Activated CD4-positive, alpha-beta memory T cell treated with anti-CD3 and anti-CD28 coated beads for 36 hours (primary cell): ENCODE measurements at regions not wholly inside any gene's neighbourhood (a gene's known extent, or its start where the extent isn't known, plus 50 kb on each side); places are given as distances from the start of the nearest gene placed in this dataset.

Experiments used
- CTCF ChIA-PET: fragments of 350-600 bp; sonication (Branson Sonifier 250); formaldehyde crosslinking; loops from one replicate; lab custom pipeline; 2021; ENCODE audit warnings: antibody characterized with exemption, inconsistent platforms; lab: Charles Lee
- POLR2A ChIA-PET: fragments of 350-600 bp; sonication (Branson Sonifier 250); formaldehyde crosslinking; loops from one replicate; lab custom pipeline; 2021; ENCODE audit warnings: antibody characterized with exemption; lab: Charles Lee
- DNase-seq: peaks from one replicate; pipeline ENCODE4 v3.0.0-alpha.2; 2020
- H3K27ac Mint-ChIP-seq: one replicate; pipeline ENCODE4 v1.8.0; 2021; ENCODE audit warnings: mixed read lengths
- H3K27me3 Mint-ChIP-seq: one replicate; pipeline ENCODE4 v1.8.0; 2021; ENCODE audit warnings: mixed read lengths
- H3K36me3 Mint-ChIP-seq: one replicate; pipeline ENCODE4 v1.8.0; 2021; ENCODE audit warnings: mixed read lengths
- H3K4me1 Mint-ChIP-seq: one replicate; pipeline ENCODE4 v1.8.0; 2021; ENCODE audit warnings: low read depth, mixed read lengths
- H3K4me3 Mint-ChIP-seq: one replicate; pipeline ENCODE4 v1.8.0; 2021; ENCODE audit warnings: mild to moderate bottlenecking, mixed read lengths
- H3K9me3 Mint-ChIP-seq: one replicate; pipeline ENCODE4 v1.8.0; 2021; ENCODE audit warnings: mixed read lengths
- intact Hi-C: fragments of 100-400 bp; cut with micrococcal nuclease; formaldehyde crosslinking; loops from one replicate; pipeline ENCODE4 v1.15.1; 2023

- no peaks in the 10 kb centered on the region for H3K36me3 Mint-ChIP-seq
- no peak overlapping the region for H3K4me3 Mint-ChIP-seq
- ChIA-PET CTCF (interaction anchor here (0.5 kb wide), 1 partner anchor 25 kb away, joined by 3 read pairs; no protein-coding TSS in a partner anchor), POLR2A (no interaction called here)
- H3K4me1 Mint-ChIP-seq, result peaks cover 35% of the 10 kb centered on the region
- no peak for DNase-seq
- H3K9me3 Mint-ChIP-seq, result no peaks in the 10 kb centered on the region
- intact Hi-C loops, result loop anchor here (5.0 kb wide), 1 partner anchor 35 kb away; no protein-coding TSS in a partner anchor
- no peaks in the 10 kb centered on the region for H3K27me3 Mint-ChIP-seq
- H3K27ac Mint-ChIP-seq, result no peak overlapping the region
Observed at GRCh38 chr6:143621876-143622605, 55.7 kb upstream of the PHACTR2 start.

GRCh38 chr6:143621159-143621873, 56.4 kb upstream of the PHACTR2 start:
- no peaks in the 10 kb centered on the region for H3K9me3 Mint-ChIP-seq
- H3K27ac Mint-ChIP-seq, result no peak overlapping the region
- ChIA-PET CTCF (interaction anchor here (0.5 kb wide), 1 partner anchor 26 kb away, joined by 3 read pairs; no protein-coding TSS in a partner anchor), POLR2A (no interaction called here)
- no peaks in the 10 kb centered on the region for H3K27me3 Mint-ChIP-seq
- no peaks in the 10 kb centered on the region for H3K36me3 Mint-ChIP-seq
- H3K4me3 Mint-ChIP-seq, result no peak overlapping the region
- peaks cover 40% of the 10 kb centered on the region for H3K4me1 Mint-ChIP-seq
- no peak for DNase-seq
- intact Hi-C loops, result loop anchor here (5.0 kb wide), 1 partner anchor 34 kb away; no protein-coding TSS in a partner anchor

GRCh38 chr6:143620447-143620846, 57.3 kb upstream of the PHACTR2 start:
- Mint-ChIP-seq H3K9me3 (no peaks in the 10 kb centered on the region), H3K36me3 (no peaks in the 10 kb centered on the region), H3K27ac (no peak overlapping the region), H3K4me3 (no peak overlapping the region), H3K4me1 (peaks cover 39% of the 10 kb centered on the region), H3K27me3 (no peaks in the 10 kb centered on the region)
- CTCF ChIA-PET, result no interaction called here
- POLR2A ChIA-PET, result no interaction called here
- DNase-seq, result no peak
- intact Hi-C loops, result loop anchor here (5.0 kb wide), 1 partner anchor 33 kb away; no protein-coding TSS in a partner anchor

- CTCF ChIA-PET, result no interaction called here
- POLR2A ChIA-PET, result no interaction called here
- no peaks in the 10 kb centered on the region for H3K27me3 Mint-ChIP-seq
- H3K27ac Mint-ChIP-seq, result no peak overlapping the region
- H3K4me1 Mint-ChIP-seq, result peaks cover 42% of the 10 kb centered on the region
- H3K36me3 Mint-ChIP-seq, result no peaks in the 10 kb centered on the region
- intact Hi-C loops, result loop anchor here (5.0 kb wide), 1 partner anchor 33 kb away; no protein-coding TSS in a partner anchor
- DNase-seq, result no peak
- no peak overlapping the region for H3K4me3 Mint-ChIP-seq
- H3K9me3 Mint-ChIP-seq, result no peaks in the 10 kb centered on the region
Observed at GRCh38 chr6:143619824-143620401, 57.9 kb upstream of the PHACTR2 start.

GRCh38 chr6:143616741-143617140, 61.0 kb upstream of the PHACTR2 start:
- H3K36me3 Mint-ChIP-seq, result no peaks in the 10 kb centered on the region
- ChIA-PET CTCF (interaction anchor here (1.0 kb wide), 1 partner anchor 42 kb away, joined by 3 read pairs; no protein-coding TSS in a partner anchor), POLR2A (no interaction called here)
- peaks cover 48% of the 10 kb centered on the region for H3K4me1 Mint-ChIP-seq
- intact Hi-C loops, result no loop called here
- no peaks in the 10 kb centered on the region for H3K27me3 Mint-ChIP-seq
- no peak overlapping the region for H3K27ac Mint-ChIP-seq
- H3K4me3 Mint-ChIP-seq, result no peak overlapping the region
- no peaks in the 10 kb centered on the region for H3K9me3 Mint-ChIP-seq
- DNase-seq, result no peak

- H3K9me3 Mint-ChIP-seq, result no peaks in the 10 kb centered on the region
- POLR2A ChIA-PET, result interaction anchor here (1.0 kb wide), 1 partner anchor 14 kb away, joined by 3 read pairs; no protein-coding TSS in a partner anchor
- no peak overlapping the region for H3K4me3 Mint-ChIP-seq
- no peak overlapping the region for H3K27ac Mint-ChIP-seq
- DNase-seq, result no peak
- no peaks in the 10 kb centered on the region for H3K36me3 Mint-ChIP-seq
- H3K4me1 Mint-ChIP-seq, result peaks cover 52% of the 10 kb centered on the region
- intact Hi-C loops, result no loop called here
- CTCF ChIA-PET, result interaction anchor here (0.9 to 1.0 kb wide), 3 partner anchors 41 to 326 kb away, joined by 3 to 4 read pairs (median 3); no protein-coding TSS in a partner anchor
- no peaks in the 10 kb centered on the region for H3K27me3 Mint-ChIP-seq
Observed at GRCh38 chr6:143615785-143616184, 62.0 kb upstream of the PHACTR2 start.

- Mint-ChIP-seq H3K36me3 (no peaks in the 10 kb centered on the region), H3K4me1 (peaks cover 57% of the 10 kb centered on the region), H3K9me3 (no peaks in the 10 kb centered on the region), H3K27me3 (no peaks in the 10 kb centered on the region), H3K4me3 (no peak overlapping the region), H3K27ac (no peak overlapping the region)
- CTCF ChIA-PET, result no interaction called here
- intact Hi-C loops, result no loop called here
- DNase-seq, result no peak
- POLR2A ChIA-PET, result no interaction called here
Observed at GRCh38 chr6:143614235-143614634, 63.5 kb upstream of the PHACTR2 start.

GRCh38 chr6:143613749-143614148, 64.0 kb upstream of the PHACTR2 start:
- intact Hi-C loops, result no loop called here
- POLR2A ChIA-PET, result no interaction called here
- H3K27ac Mint-ChIP-seq, result no peak overlapping the region

GRCh38 chr6:143612186-143612585, 65.6 kb upstream of the PHACTR2 start:
- H3K4me1 Mint-ChIP-seq, result peaks cover 61% of the 10 kb centered on the region
- ChIA-PET POLR2A (no interaction called here), CTCF (no interaction called here)
- H3K27ac Mint-ChIP-seq, result no peak overlapping the region
- H3K27me3 Mint-ChIP-seq, result no peaks in the 10 kb centered on the region
- no peak for DNase-seq
- no peaks in the 10 kb centered on the region for H3K9me3 Mint-ChIP-seq
- no peaks in the 10 kb centered on the region for H3K36me3 Mint-ChIP-seq
- intact Hi-C loops, result no loop called here
- H3K4me3 Mint-ChIP-seq, result no peak overlapping the region

More at GRCh38 chr6:143613749-143614148, 64.0 kb upstream of the PHACTR2 start:
- Mint-ChIP-seq H3K27me3 (no peaks in the 10 kb centered on the region), H3K4me3 (no peak overlapping the region), H3K4me1 (peaks cover 58% of the 10 kb centered on the region), H3K9me3 (no peaks in the 10 kb centered on the region), H3K36me3 (no peaks in the 10 kb centered on the region)
- no peak for DNase-seq
- CTCF ChIA-PET, result no interaction called here

GRCh38 chr6:143611580-143611979, 66.2 kb upstream of the PHACTR2 start:
- no peaks in the 10 kb centered on the region for H3K36me3 Mint-ChIP-seq
- CTCF ChIA-PET, result no interaction called here
- POLR2A ChIA-PET, result no interaction called here
- peaks cover 59% of the 10 kb centered on the region for H3K4me1 Mint-ChIP-seq
- no peak overlapping the region for H3K27ac Mint-ChIP-seq
- H3K9me3 Mint-ChIP-seq, result no peaks in the 10 kb centered on the region
- no peaks in the 10 kb centered on the region for H3K27me3 Mint-ChIP-seq
- H3K4me3 Mint-ChIP-seq, result no peak overlapping the region
- peak; percentile 42 for DNase-seq
- intact Hi-C loops, result loop anchor here (2.0 kb wide), 1 partner anchor 195 kb away; no protein-coding TSS in a partner anchor

- no peak overlapping the region for H3K27ac Mint-ChIP-seq
- no peak overlapping the region for H3K4me3 Mint-ChIP-seq
- CTCF ChIA-PET, result interaction anchor here (1.3 kb wide), 1 partner anchor 35 kb away, joined by 4 read pairs; no protein-coding TSS in a partner anchor
- POLR2A ChIA-PET, result no interaction called here
- H3K27me3 Mint-ChIP-seq, result no peaks in the 10 kb centered on the region
- H3K36me3 Mint-ChIP-seq, result no peaks in the 10 kb centered on the region
- intact Hi-C loops, result loop anchor here (2.0 kb wide), 1 partner anchor 197 kb away; no protein-coding TSS in a partner anchor
- no peak for DNase-seq
- H3K4me1 Mint-ChIP-seq, result peaks cover 50% of the 10 kb centered on the region
- no peaks in the 10 kb centered on the region for H3K9me3 Mint-ChIP-seq
Observed at GRCh38 chr6:143609972-143610371, 67.8 kb upstream of the PHACTR2 start.

GRCh38 chr6:143609501-143609900, 68.3 kb upstream of the PHACTR2 start:
- intact Hi-C loops, result no loop called here
- no peak overlapping the region for H3K27ac Mint-ChIP-seq
- H3K4me3 Mint-ChIP-seq, result no peak overlapping the region
- DNase-seq, result no peak
- ChIA-PET CTCF (interaction anchor here (0.8 kb wide), 1 partner anchor 404 kb away, joined by 3 read pairs; no protein-coding TSS in a partner anchor), POLR2A (no interaction called here)
- H3K9me3 Mint-ChIP-seq, result no peaks in the 10 kb centered on the region
- peaks cover 46% of the 10 kb centered on the region for H3K4me1 Mint-ChIP-seq
- no peaks in the 10 kb centered on the region for H3K27me3 Mint-ChIP-seq
- no peaks in the 10 kb centered on the region for H3K36me3 Mint-ChIP-seq
